ENCODE measurements at regions not wholly inside any gene's neighbourhood (a gene's known extent, or its start where the extent isn't known, plus 50 kb on each side); places are given as distances from the start of the nearest gene placed in this dataset.

DNA sequence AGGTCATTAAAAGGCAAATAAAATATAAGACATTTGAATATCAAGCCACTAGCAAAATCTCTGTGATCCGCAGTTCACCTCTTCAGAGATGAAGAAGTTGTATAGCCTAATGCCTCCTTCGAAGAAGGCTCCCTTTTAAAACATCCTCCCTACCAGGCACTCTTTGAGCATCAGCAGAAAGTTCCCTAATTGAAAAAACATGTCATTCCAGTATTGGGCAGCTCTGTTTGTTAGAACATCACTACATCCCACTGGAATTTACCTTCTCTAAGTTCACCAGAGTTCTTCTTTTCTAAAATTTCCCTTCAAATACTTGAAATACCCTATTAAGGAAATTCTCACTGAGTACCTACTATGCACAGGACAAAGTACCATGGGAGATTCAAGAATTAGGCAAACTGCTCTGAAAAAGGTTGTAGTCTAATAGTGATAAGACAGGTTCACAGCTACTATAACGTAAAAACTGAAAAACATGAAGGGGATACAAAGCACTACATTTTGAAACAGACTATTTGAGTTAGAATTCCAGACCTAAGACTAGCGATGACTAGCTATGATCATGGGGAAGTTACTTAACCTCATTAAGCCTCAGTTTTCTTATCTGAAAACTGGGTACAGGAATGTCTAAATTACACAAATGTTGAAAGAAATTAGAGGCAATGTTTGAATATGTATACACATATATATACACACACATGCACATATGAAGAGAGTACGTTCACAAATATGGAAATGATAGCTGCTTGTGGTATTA is 128.7 kb downstream of the ELAPOR2 start:
- H3K4me1 ChIP-seq = peaks cover 0 to 8% (median 4%) of the 10 kb centered on the region in 4 donors
- no peak overlapping the region for H3K4me3 ChIP-seq
- H3K9me3 ChIP-seq = no peaks in the 10 kb centered on the region
- no peaks in the 10 kb centered on the region for H3K27me3 ChIP-seq
- DNase-seq (ENCODE audit: extremely low spot score) = no peak
- TF ChIP-seq POLR2AphosphoS5 (IDR thresholded peaks at IDR 0.05) (no peak), EP300 (IDR thresholded peaks at IDR 0.05) (no peak), POLR2A (IDR thresholded peaks at IDR 0.05; ENCODE audit: low read depth) (no peak)
- TF ChIP-seq, protein P1, sequence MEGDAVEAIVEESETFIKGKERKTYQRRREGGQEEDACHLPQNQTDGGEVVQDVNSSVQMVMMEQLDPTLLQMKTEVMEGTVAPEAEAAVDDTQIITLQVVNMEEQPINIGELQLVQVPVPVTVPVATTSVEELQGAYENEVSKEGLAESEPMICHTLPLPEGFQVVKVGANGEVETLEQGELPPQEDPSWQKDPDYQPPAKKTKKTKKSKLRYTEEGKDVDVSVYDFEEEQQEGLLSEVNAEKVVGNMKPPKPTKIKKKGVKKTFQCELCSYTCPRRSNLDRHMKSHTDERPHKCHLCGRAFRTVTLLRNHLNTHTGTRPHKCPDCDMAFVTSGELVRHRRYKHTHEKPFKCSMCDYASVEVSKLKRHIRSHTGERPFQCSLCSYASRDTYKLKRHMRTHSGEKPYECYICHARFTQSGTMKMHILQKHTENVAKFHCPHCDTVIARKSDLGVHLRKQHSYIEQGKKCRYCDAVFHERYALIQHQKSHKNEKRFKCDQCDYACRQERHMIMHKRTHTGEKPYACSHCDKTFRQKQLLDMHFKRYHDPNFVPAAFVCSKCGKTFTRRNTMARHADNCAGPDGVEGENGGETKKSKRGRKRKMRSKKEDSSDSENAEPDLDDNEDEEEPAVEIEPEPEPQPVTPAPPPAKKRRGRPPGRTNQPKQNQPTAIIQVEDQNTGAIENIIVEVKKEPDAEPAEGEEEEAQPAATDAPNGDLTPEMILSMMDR (IDR thresholded peaks at IDR 0.05) = no peak
- no peak overlapping the region for H3K27ac ChIP-seq (replicated peaks in 1 of 4)
- intact Hi-C loops (cut with DNase I) = no loop called here
- WGBS = 91% methylated on average over 5 of the region's 5 CpGs
- no peaks in the 10 kb centered on the region for H3K36me3 ChIP-seq

DNA sequence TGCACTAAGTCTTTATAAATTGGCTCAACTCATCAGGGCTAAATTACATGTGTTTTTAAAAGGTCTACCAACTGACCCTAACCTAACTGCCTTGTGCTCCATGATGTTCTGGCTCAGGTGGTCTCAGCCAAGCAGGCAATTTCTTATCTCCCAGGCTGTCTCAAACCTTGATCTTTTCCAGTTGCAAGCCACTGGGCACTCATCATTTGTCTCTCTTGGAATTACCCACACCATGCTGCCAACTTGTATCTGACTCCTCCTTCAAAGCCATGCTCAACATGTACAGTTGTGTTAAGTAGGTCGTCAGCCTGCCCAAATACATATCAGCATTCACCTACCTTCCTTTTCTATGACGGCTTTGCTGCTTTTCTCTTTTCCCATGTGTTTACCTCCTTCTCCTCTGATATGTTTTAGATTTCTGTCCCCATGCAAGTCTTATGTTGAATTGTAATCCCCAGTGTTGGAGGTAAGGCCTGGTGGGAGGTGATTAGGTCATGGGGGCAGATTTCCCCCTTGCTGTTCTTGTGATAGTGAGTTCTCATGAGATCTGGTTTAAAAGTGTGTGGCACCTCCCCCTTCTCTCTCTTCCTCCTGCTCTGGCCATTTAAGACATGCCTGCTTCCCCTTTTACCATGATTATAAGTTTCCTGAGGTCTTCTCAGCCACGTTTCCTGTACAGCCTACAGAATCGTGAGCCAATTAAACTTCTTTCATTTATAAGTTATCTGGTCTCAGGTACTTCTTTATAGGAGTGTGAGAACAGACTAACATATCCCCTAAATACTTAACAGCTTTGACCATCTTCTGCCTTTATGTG is 130.0 kb downstream of the ELAPOR2 start:
- TF ChIP-seq EP300 (IDR thresholded peaks at IDR 0.05) = no peak
- TF ChIP-seq POLR2AphosphoS5 (IDR thresholded peaks at IDR 0.05) = no peak
- TF ChIP-seq POLR2A (IDR thresholded peaks at IDR 0.05; ENCODE audit: low read depth) = no peak
- TF ChIP-seq, protein P1 (IDR thresholded peaks at IDR 0.05) = no peak
- 67% methylated on average over 4 of the region's 4 CpGs for WGBS
- Histone ChIP-seq H3K9me3 (no peaks in the 10 kb centered on the region), H3K4me1 (peaks cover 0 to 8% (median 4%) of the 10 kb centered on the region in 4 donors), H3K27me3 (no peaks in the 10 kb centered on the region), H3K27ac (replicated peaks in 1 of 4) (no peak overlapping the region), H3K4me3 (no peak overlapping the region), H3K36me3 (peaks cover 0 to 5% (median 0%) of the 10 kb centered on the region in 4 donors)
- intact Hi-C loops (cut with DNase I) = loop anchor here (5.0 kb wide), 1 partner anchor 308 kb away; no protein-coding TSS in a partner anchor
- DNase-seq (ENCODE audit: extremely low spot score) = no peak

DNA sequence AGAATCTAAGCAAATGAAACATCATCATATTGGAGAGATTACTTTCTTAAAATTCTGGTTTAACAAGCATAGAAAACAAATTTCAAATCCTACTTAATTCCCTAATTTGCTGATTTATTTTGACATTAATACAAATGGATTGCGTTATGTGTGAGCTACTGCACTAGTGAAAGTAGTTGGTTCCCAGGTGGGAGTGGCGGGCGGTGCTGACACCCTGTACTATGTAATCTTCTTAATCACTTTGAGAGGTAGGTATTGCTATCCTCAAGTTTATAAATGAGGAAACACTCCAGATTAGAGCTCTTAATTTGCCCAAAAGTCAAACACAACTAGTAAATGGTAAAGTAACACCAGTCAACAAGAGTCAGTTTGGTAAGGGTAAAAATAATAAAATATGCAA is 131.1 kb downstream of the ELAPOR2 start:
- peaks cover 0 to 8% (median 4%) of the 10 kb centered on the region in 4 donors for H3K4me1 ChIP-seq
- no peak overlapping the region for H3K4me3 ChIP-seq
- no peaks in the 10 kb centered on the region for H3K9me3 ChIP-seq
- intact Hi-C loops (cut with DNase I) = loop anchor here (5.0 kb wide), 1 partner anchor 309 kb away; no protein-coding TSS in a partner anchor
- peaks cover 0 to 5% (median 0%) of the 10 kb centered on the region in 4 donors for H3K36me3 ChIP-seq
- H3K27me3 ChIP-seq = no peaks in the 10 kb centered on the region
- WGBS = 97% methylated on average over 3 of the region's 3 CpGs
- no peak overlapping the region for H3K27ac ChIP-seq (replicated peaks in 1 of 4)
- TF ChIP-seq, protein P1 (IDR thresholded peaks at IDR 0.05) = no peak
- TF ChIP-seq EP300 (IDR thresholded peaks at IDR 0.05) (no peak), POLR2A (IDR thresholded peaks at IDR 0.05; ENCODE audit: low read depth) (no peak), POLR2AphosphoS5 (IDR thresholded peaks at IDR 0.05) (no peak)
- no peak for DNase-seq (ENCODE audit: extremely low spot score)

DNA sequence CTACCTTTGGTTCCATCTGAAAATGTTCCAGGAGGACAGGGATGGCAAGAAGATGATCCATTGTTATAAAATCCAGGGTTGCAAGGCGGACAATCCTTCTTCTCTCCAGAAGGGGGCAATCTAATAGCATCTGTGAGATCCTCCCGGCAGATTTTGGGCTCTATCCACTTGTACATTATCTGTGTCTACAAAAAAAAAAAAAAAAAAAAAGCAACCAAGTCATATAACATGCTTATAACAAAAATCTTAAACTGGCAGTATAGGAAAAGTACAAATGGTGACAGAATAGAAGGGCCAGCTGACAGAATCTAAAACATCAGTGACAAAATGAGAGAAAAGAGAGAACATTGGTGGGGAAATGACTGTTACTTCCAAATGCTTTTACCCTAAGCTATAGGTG is 132.7 kb downstream of the ELAPOR2 start:
- 19% methylated on average over 2 of the region's 2 CpGs for WGBS
- no peaks in the 10 kb centered on the region for H3K27me3 ChIP-seq
- no peak for TF ChIP-seq POLR2AphosphoS5 (IDR thresholded peaks at IDR 0.05)
- TF ChIP-seq, protein P1 (IDR thresholded peaks at IDR 0.05) = peak; percentile 59 to 72 (median 62)
- H3K27ac ChIP-seq (replicated peaks in 1 of 4) = no peak overlapping the region
- H3K36me3 ChIP-seq = peaks cover 0 to 5% (median 0%) of the 10 kb centered on the region in 4 donors
- no peaks in the 10 kb centered on the region for H3K9me3 ChIP-seq
- intact Hi-C loops (cut with DNase I) = loop anchor here (5.0 kb wide), 1 partner anchor 311 kb away; no protein-coding TSS in a partner anchor
- H3K4me1 ChIP-seq = no peaks in the 10 kb centered on the region
- no peak overlapping the region for H3K4me3 ChIP-seq
- DNase-seq (ENCODE audit: extremely low spot score) = no peak

All from esophagus muscularis mucosa (tissue), 4 donors.